ENCODE measurements at regions not wholly inside any gene's neighbourhood (a gene's known extent, or its start where the extent isn't known, plus 50 kb on each side); places are given as distances from the start of the nearest gene placed in this dataset.

DNA sequence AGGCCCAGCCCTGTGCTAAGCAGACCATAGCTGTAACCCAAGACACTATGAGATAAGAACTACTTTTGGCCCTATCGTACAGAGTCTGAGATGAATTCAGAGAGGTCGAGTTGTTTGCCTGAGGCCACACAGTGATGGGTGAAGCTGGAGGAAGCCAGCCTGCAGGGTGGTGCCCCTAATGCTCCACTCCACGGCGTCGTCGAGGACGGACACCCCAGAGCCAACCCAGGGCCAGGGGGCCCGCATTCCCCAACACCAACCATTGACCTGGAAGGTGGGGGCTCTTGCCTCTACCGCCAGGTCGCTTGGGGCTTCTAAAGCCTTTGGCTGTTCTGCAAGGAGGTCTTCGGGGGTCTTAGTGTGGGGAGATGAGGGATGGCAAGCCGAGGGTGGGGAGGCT is 84.1 kb downstream of the IRF8 start:
- Mint-ChIP-seq H3K4me1 (peaks cover 35% of the 10 kb centered on the region), H3K4me3 (no peak overlapping the region), H3K27me3 (ENCODE audit: insufficient read depth, low read depth) (peaks cover 17% of the 10 kb centered on the region), H3K9me3 (no peaks in the 10 kb centered on the region), H3K36me3 (no peaks in the 10 kb centered on the region), H3K27ac (no peak overlapping the region)
- H3K27ac ChIP-seq = no peak overlapping the region
- no peaks in the 10 kb centered on the region for H3K4me1 ChIP-seq
- no peak overlapping the region for H3K4me2 ChIP-seq
- no peak for TF ChIP-seq EZH2phosphoT487 (IDR thresholded peaks at IDR 0.05)
- TF ChIP-seq, protein P1, sequence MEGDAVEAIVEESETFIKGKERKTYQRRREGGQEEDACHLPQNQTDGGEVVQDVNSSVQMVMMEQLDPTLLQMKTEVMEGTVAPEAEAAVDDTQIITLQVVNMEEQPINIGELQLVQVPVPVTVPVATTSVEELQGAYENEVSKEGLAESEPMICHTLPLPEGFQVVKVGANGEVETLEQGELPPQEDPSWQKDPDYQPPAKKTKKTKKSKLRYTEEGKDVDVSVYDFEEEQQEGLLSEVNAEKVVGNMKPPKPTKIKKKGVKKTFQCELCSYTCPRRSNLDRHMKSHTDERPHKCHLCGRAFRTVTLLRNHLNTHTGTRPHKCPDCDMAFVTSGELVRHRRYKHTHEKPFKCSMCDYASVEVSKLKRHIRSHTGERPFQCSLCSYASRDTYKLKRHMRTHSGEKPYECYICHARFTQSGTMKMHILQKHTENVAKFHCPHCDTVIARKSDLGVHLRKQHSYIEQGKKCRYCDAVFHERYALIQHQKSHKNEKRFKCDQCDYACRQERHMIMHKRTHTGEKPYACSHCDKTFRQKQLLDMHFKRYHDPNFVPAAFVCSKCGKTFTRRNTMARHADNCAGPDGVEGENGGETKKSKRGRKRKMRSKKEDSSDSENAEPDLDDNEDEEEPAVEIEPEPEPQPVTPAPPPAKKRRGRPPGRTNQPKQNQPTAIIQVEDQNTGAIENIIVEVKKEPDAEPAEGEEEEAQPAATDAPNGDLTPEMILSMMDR (IDR thresholded peaks at IDR 0.05) = no peak
- TF ChIP-seq EZH2 (IDR thresholded peaks at IDR 0.05) = no peak
- no peaks in the 10 kb centered on the region for H3K36me3 ChIP-seq
- H3F3A ChIP-seq (ENCODE audit: low read depth) = no peaks in the 10 kb centered on the region
- H2AFZ ChIP-seq (replicated peaks) = no peak overlapping the region
- peaks cover 2% of the 10 kb centered on the region for H3K27me3 ChIP-seq
- H3K9me3 ChIP-seq (ENCODE audit: low read depth) = no peaks in the 10 kb centered on the region
- no peak overlapping the region for H3K4me3 ChIP-seq
- DNase-seq (ENCODE audit: low spot score) = no peak
- no peaks in the 10 kb centered on the region for H4K20me1 ChIP-seq (ENCODE audit: low read depth)
- H3K79me2 ChIP-seq (ENCODE audit: low read depth) = no peaks in the 10 kb centered on the region
- no peak overlapping the region for H3K9ac ChIP-seq

DNA sequence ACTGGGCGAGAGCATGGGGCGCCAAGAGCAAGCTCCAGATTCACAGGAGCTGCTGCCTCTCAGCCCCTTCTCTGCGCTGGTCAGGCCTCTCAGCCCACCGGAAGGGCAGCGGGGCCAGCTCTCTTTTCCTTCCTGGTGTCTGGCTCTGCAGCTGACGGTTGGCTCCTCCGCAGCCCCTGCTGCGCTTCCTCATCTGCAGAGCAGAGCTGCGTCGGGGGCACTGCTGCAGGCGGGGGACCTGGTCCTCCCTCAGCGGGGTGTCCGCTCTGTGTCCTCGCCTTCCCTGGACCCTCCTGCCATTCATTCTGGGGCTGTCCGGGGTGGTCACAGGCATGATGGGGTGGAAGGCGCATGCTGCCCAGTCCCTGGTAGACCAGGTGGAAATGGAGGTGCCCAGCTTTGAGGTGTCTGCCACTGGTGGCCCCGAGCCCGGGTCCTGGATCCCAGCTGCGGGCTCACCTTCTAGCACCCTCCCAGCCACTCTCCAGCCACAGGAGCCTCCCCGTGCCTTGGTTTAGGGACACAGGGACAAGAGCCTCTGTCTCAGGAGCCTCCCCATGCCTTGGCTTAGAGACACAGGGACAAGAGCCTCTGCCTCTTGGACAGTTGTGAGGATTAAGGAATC is 84.8 kb downstream of the IRF8 start:
- peaks cover 30% of the 10 kb centered on the region for H3K4me1 Mint-ChIP-seq
- H3K4me3 Mint-ChIP-seq = no peak overlapping the region
- no peaks in the 10 kb centered on the region for H3K36me3 Mint-ChIP-seq
- Histone ChIP-seq H4K20me1 (ENCODE audit: low read depth) (no peaks in the 10 kb centered on the region), H3K9me3 (ENCODE audit: low read depth) (no peaks in the 10 kb centered on the region), H3K9ac (no peak overlapping the region), H3F3A (ENCODE audit: low read depth) (no peaks in the 10 kb centered on the region), H3K36me3 (no peaks in the 10 kb centered on the region), H3K4me3 (no peak overlapping the region), H3K27ac (no peak overlapping the region), H3K4me2 (no peak overlapping the region), H3K27me3 (peaks cover 8% of the 10 kb centered on the region), H2AFZ (replicated peaks) (no peak overlapping the region), H3K4me1 (no peaks in the 10 kb centered on the region), H3K79me2 (ENCODE audit: low read depth) (no peaks in the 10 kb centered on the region)
- DNase-seq (ENCODE audit: low spot score) = no peak
- H3K9me3 Mint-ChIP-seq = no peaks in the 10 kb centered on the region
- no peak overlapping the region for H3K27ac Mint-ChIP-seq
- no peak for TF ChIP-seq EZH2phosphoT487 (IDR thresholded peaks at IDR 0.05)
- no peak for TF ChIP-seq EZH2 (IDR thresholded peaks at IDR 0.05)
- TF ChIP-seq, protein P1 (IDR thresholded peaks at IDR 0.05) = no peak
- H3K27me3 Mint-ChIP-seq (ENCODE audit: insufficient read depth, low read depth) = peaks cover 16% of the 10 kb centered on the region

DNA sequence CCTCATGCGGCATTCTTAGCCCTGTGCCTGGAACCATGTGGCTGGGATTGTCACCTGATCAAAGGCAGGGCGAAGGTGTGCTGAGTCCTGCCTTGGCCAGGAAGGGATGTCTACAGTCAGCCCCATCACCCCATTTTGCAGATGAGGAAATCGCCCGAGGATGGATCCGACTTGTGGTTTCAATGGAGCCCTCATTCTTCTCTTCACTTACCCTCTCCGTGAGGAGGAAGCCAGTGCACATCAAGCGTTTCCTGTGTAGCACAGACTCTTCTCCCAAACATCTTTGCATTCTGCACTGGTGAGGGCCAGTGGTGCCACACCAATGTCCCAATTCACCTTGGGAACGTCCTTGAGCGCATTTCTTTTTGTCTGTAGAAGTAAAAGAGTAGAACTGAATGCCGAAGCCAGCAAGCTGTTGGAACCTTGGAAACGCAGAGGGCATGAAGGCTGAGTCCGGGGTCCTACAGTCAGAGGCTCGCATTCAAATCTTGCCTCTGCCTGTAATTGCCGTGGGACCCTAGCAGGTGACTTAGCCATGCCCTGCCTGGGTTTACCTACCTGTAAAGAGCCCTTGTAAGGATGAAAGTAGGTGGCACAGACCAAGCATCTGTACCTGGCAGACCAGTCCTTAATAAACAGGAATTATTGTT is 85.4 kb downstream of the IRF8 start:
- Histone ChIP-seq H3K4me2 (no peak overlapping the region), H3K27ac (no peak overlapping the region), H3K4me3 (no peak overlapping the region), H3K4me1 (no peaks in the 10 kb centered on the region), H2AFZ (replicated peaks) (no peak overlapping the region), H3K9ac (no peak overlapping the region), H3F3A (ENCODE audit: low read depth) (no peaks in the 10 kb centered on the region), H4K20me1 (ENCODE audit: low read depth) (no peaks in the 10 kb centered on the region), H3K36me3 (no peaks in the 10 kb centered on the region), H3K27me3 (peaks cover 9% of the 10 kb centered on the region), H3K9me3 (ENCODE audit: low read depth) (no peaks in the 10 kb centered on the region), H3K79me2 (ENCODE audit: low read depth) (no peaks in the 10 kb centered on the region)
- Mint-ChIP-seq H3K4me1 (peaks cover 28% of the 10 kb centered on the region), H3K27ac (no peak overlapping the region), H3K36me3 (no peaks in the 10 kb centered on the region), H3K9me3 (no peaks in the 10 kb centered on the region), H3K4me3 (no peak overlapping the region), H3K27me3 (ENCODE audit: insufficient read depth, low read depth) (peaks cover 19% of the 10 kb centered on the region)
- TF ChIP-seq EZH2phosphoT487 (IDR thresholded peaks at IDR 0.05) (no peak), EZH2 (IDR thresholded peaks at IDR 0.05) (no peak)
- TF ChIP-seq, protein P1 (IDR thresholded peaks at IDR 0.05) = no peak
- DNase-seq (ENCODE audit: low spot score) = no peak

Measured in neural progenitor cell (in vitro differentiated cells).